ENCODE measurements at regions not wholly inside any gene's neighbourhood (a gene's known extent, or its start where the extent isn't known, plus 50 kb on each side); places are given as distances from the start of the nearest gene placed in this dataset.

- intact Hi-C loops (cut with DNase I; ENCODE audit: low total_unique reads) = no loop called here
- WGBS, 5 donors = 63 to 93% (median 84%) methylated on average over 1 of the region's 1 CpG
Observed at GRCh38 chr13:79794931-79795330, 314.0 kb downstream of the NDFIP2 start.

GRCh38 chr13:79792716-79793115 is 311.8 kb downstream of the NDFIP2 start:
- H3K9me3 ChIP-seq = peaks cover 0 to 20% (median 10%) of the 10 kb centered on the region in 8 donors
- no peak for DNase-seq
- no peaks in the 10 kb centered on the region for H3K27me3 ChIP-seq (replicated peaks in 1 of 7)
- intact Hi-C loops (cut with DNase I; ENCODE audit: low total_unique reads) = no loop called here
- no peaks in the 10 kb centered on the region for H3K36me3 ChIP-seq
- H3K27ac ChIP-seq = no peak overlapping the region
- H3K4me3 ChIP-seq = no peak overlapping the region
- H3K4me1 ChIP-seq = no peaks in the 10 kb centered on the region
- TF ChIP-seq POLR2AphosphoS5 (IDR thresholded peaks at IDR 0.05) (no peak), POLR2A (IDR thresholded peaks at IDR 0.05) (no peak), CTCF (IDR thresholded peaks at IDR 0.05 in 8 of 11, conservative IDR thresholded peaks at IDR 0.05 in 3 of 11) (no peak)

More at GRCh38 chr13:79794931-79795330, 314.0 kb downstream of the NDFIP2 start:
- Histone ChIP-seq H3K4me3 (no peak overlapping the region), H3K27ac (no peak overlapping the region), H3K36me3 (no peaks in the 10 kb centered on the region), H3K9me3 (peaks cover 0 to 5% (median 0%) of the 10 kb centered on the region in 8 donors), H3K27me3 (replicated peaks in 1 of 7) (no peaks in the 10 kb centered on the region), H3K4me1 (no peaks in the 10 kb centered on the region)
- DNase-seq = no peak
- TF ChIP-seq POLR2A (IDR thresholded peaks at IDR 0.05) (no peak), CTCF (IDR thresholded peaks at IDR 0.05 in 8 of 11, conservative IDR thresholded peaks at IDR 0.05 in 3 of 11) (no peak), POLR2AphosphoS5 (IDR thresholded peaks at IDR 0.05) (no peak)

GRCh38 chr13:79791471-79792042 is 310.6 kb downstream of the NDFIP2 start:
- Histone ChIP-seq H3K36me3 (no peaks in the 10 kb centered on the region), H3K27ac (no peak overlapping the region), H3K27me3 (replicated peaks in 1 of 7) (no peaks in the 10 kb centered on the region), H3K4me3 (no peak overlapping the region), H3K9me3 (peaks cover 0 to 25% (median 13%) of the 10 kb centered on the region in 8 donors), H3K4me1 (no peaks in the 10 kb centered on the region)
- WGBS, 5 donors = 70 to 100% (median 86%) methylated on average over 2 of the region's 2 CpGs
- intact Hi-C loops (cut with DNase I; ENCODE audit: low total_unique reads) = no loop called here
- TF ChIP-seq POLR2AphosphoS5 (IDR thresholded peaks at IDR 0.05) (no peak), POLR2A (IDR thresholded peaks at IDR 0.05) (no peak), CTCF (IDR thresholded peaks at IDR 0.05 in 8 of 11, conservative IDR thresholded peaks at IDR 0.05 in 3 of 11) (no peak)
- no peak for DNase-seq

GRCh38 chr13:79786176-79786575 is 305.2 kb downstream of the NDFIP2 start:
- intact Hi-C loops (cut with DNase I; ENCODE audit: low total_unique reads) = no loop called here
- no peak for DNase-seq
- Histone ChIP-seq H3K27ac (no peak overlapping the region), H3K4me1 (peaks cover 0 to 4% (median 0%) of the 10 kb centered on the region in 6 donors), H3K36me3 (no peaks in the 10 kb centered on the region), H3K4me3 (no peak overlapping the region), H3K9me3 (peaks cover 0 to 25% (median 13%) of the 10 kb centered on the region in 8 donors), H3K27me3 (replicated peaks in 1 of 7) (no peaks in the 10 kb centered on the region)
- 72 to 93% (median 80%) methylated on average over 4 of the region's 4 CpGs for WGBS, 5 donors
- TF ChIP-seq POLR2A (IDR thresholded peaks at IDR 0.05) (no peak), CTCF (IDR thresholded peaks at IDR 0.05 in 8 of 11, conservative IDR thresholded peaks at IDR 0.05 in 3 of 11) (no peak), POLR2AphosphoS5 (IDR thresholded peaks at IDR 0.05) (no peak)

Data from spleen (tissue), 11 donors.